Type B pancreatic cell (in vitro differentiated cells): ENCODE measurements at regions not wholly inside any gene's neighbourhood (a gene's known extent, or its start where the extent isn't known, plus 50 kb on each side); places are given as distances from the start of the nearest gene placed in this dataset.

ENCODE experiments used
- DNase-seq: peaks from one replicate; pipeline ENCODE4 v3.0.0; 2021; ENCODE audit warnings: mixed read lengths; ENCODE audit not compliant: unreplicated experiment; ENCODE audit errors: extremely low spot score
- H3K27ac Mint-ChIP-seq: 2 replicates; pipeline ENCODE4 v1.8.0; 2021; ENCODE audit warnings: mild to moderate bottlenecking, mixed read lengths
- H3K27me3 Mint-ChIP-seq: 2 replicates; pipeline ENCODE4 v1.8.0; 2021; ENCODE audit warnings: mixed read lengths
- H3K36me3 Mint-ChIP-seq: 2 replicates; pipeline ENCODE4 v1.8.0; 2021; ENCODE audit warnings: mixed read lengths
- H3K4me1 Mint-ChIP-seq: one replicate; pipeline ENCODE4 v1.8.0; 2021; ENCODE audit warnings: mixed read lengths; ENCODE audit not compliant: unreplicated experiment
- H3K4me3 Mint-ChIP-seq: 2 replicates; pipeline ENCODE4 v1.8.0; 2021; ENCODE audit warnings: mild to moderate bottlenecking, mixed read lengths
- H3K9me3 Mint-ChIP-seq: 2 replicates; pipeline ENCODE4 v1.8.0; 2021; ENCODE audit warnings: mixed read lengths
- TF ChIP-seq, protein P1 (sequence below): fragments of 200-600 bp; sonication (generic); conservative IDR thresholded peaks from 2 replicates; pipeline ENCODE4 v1.5.0; 2021; ENCODE audit warnings: antibody characterized with exemption, mild to moderate bottlenecking

- TF ChIP-seq, protein P1, sequence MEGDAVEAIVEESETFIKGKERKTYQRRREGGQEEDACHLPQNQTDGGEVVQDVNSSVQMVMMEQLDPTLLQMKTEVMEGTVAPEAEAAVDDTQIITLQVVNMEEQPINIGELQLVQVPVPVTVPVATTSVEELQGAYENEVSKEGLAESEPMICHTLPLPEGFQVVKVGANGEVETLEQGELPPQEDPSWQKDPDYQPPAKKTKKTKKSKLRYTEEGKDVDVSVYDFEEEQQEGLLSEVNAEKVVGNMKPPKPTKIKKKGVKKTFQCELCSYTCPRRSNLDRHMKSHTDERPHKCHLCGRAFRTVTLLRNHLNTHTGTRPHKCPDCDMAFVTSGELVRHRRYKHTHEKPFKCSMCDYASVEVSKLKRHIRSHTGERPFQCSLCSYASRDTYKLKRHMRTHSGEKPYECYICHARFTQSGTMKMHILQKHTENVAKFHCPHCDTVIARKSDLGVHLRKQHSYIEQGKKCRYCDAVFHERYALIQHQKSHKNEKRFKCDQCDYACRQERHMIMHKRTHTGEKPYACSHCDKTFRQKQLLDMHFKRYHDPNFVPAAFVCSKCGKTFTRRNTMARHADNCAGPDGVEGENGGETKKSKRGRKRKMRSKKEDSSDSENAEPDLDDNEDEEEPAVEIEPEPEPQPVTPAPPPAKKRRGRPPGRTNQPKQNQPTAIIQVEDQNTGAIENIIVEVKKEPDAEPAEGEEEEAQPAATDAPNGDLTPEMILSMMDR, result no peak
- Mint-ChIP-seq H3K36me3 (no peaks in the 10 kb centered on the region), H3K27ac (no peak overlapping the region), H3K4me3 (no peak overlapping the region), H3K9me3 (no peaks in the 10 kb centered on the region), H3K27me3 (no peaks in the 10 kb centered on the region), H3K4me1 (no peaks in the 10 kb centered on the region)
- no peak for DNase-seq
Observed at GRCh38 chr13:38180126-38180525, 169.5 kb upstream of the UFM1 start.

- Mint-ChIP-seq H3K4me1 (no peaks in the 10 kb centered on the region), H3K36me3 (no peaks in the 10 kb centered on the region), H3K9me3 (no peaks in the 10 kb centered on the region), H3K4me3 (no peak overlapping the region), H3K27me3 (no peaks in the 10 kb centered on the region), H3K27ac (no peak overlapping the region)
- TF ChIP-seq, protein P1, result no peak
- no peak for DNase-seq
Observed at GRCh38 chr13:38176664-38177063, 173.0 kb upstream of the UFM1 start.

DNA sequence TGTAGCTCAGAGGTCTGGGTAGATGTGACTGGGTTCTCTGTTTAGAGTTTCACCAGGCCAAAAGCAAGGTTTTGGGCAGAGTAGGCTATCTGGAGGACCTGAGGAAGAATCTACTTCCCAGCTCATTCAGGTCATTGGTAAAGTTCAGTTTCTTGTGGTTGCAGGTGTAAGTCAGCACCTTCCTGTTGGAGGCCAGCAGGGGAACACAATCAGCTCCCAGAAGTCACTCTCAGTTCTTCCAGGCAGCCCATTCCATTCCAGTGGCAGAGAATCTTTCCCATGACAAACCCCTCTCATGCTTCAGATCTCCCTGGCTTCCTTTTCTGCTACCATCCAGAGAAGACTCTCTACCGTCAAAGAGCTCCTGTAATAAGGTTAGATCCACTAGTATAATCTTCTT, 176.2 kb upstream of the UFM1 start:
- H3K4me1 Mint-ChIP-seq, result no peaks in the 10 kb centered on the region
- no peak overlapping the region for H3K4me3 Mint-ChIP-seq
- DNase-seq, result no peak
- H3K36me3 Mint-ChIP-seq, result no peaks in the 10 kb centered on the region
- TF ChIP-seq, protein P1, result no peak
- no peaks in the 10 kb centered on the region for H3K9me3 Mint-ChIP-seq
- no peaks in the 10 kb centered on the region for H3K27me3 Mint-ChIP-seq
- H3K27ac Mint-ChIP-seq, result no peak overlapping the region

- no peaks in the 10 kb centered on the region for H3K4me1 Mint-ChIP-seq
- H3K36me3 Mint-ChIP-seq, result no peaks in the 10 kb centered on the region
- no peaks in the 10 kb centered on the region for H3K9me3 Mint-ChIP-seq
- no peak overlapping the region for H3K4me3 Mint-ChIP-seq
- H3K27ac Mint-ChIP-seq, result no peak overlapping the region
- TF ChIP-seq, protein P1, result no peak
- no peaks in the 10 kb centered on the region for H3K27me3 Mint-ChIP-seq
- DNase-seq, result no peak
Observed at GRCh38 chr13:38167164-38167822, 182.4 kb upstream of the UFM1 start.

GRCh38 chr13:38166116-38166515, 183.5 kb upstream of the UFM1 start:
- Mint-ChIP-seq H3K36me3 (no peaks in the 10 kb centered on the region), H3K27me3 (no peaks in the 10 kb centered on the region), H3K4me3 (no peak overlapping the region), H3K27ac (no peak overlapping the region), H3K4me1 (no peaks in the 10 kb centered on the region), H3K9me3 (no peaks in the 10 kb centered on the region)
- TF ChIP-seq, protein P1, result no peak
- DNase-seq, result no peak

- no peak for DNase-seq
- Mint-ChIP-seq H3K4me1 (no peaks in the 10 kb centered on the region), H3K27me3 (no peaks in the 10 kb centered on the region), H3K27ac (no peak overlapping the region), H3K4me3 (no peak overlapping the region), H3K36me3 (no peaks in the 10 kb centered on the region), H3K9me3 (no peaks in the 10 kb centered on the region)
- TF ChIP-seq, protein P1, result no peak
Observed at GRCh38 chr13:38160131-38160530, 189.5 kb upstream of the UFM1 start.
